Stomach (tissue), 4 donors: ENCODE measurements at regions not wholly inside any gene's neighbourhood (a gene's known extent, or its start where the extent isn't known, plus 50 kb on each side); places are given as distances from the start of the nearest gene placed in this dataset.

Experiments
- CTCF ChIP-seq, 7 experiments: fragments of 450-650 bp in 4 of 7; fragments of 200-600 bp in 3 of 7; sonication (generic) in 3 of 7; IDR thresholded peaks; one replicate each; pipeline ENCODE4 v1.5.1; 2016 to 2019; ENCODE audit warnings: antibody characterized with exemption in 7 of 7, control low read depth in 2 of 7, mild to moderate bottlenecking in 1 of 7
- EP300 ChIP-seq: sonication (generic); formaldehyde crosslinking; IDR thresholded peaks from one replicate; pipeline ENCODE4 v1.6.1; 2017; ENCODE audit warnings: antibody characterized with exemption
- POLR2A ChIP-seq, 4 donors: fragments of 450-650 bp; IDR thresholded peaks; one replicate each; pipeline ENCODE4 v1.6.1; 2016; ENCODE audit warnings: antibody characterized with exemption in 4 of 4, control low read depth in 2 of 4, mild to moderate bottlenecking in 1 of 4, moderate library complexity in 1 of 4

- TF ChIP-seq POLR2A (IDR thresholded peaks at IDR 0.05) (no peak), CTCF (IDR thresholded peaks at IDR 0.05) (no peak), EP300 (no peak)
Measured at GRCh38 chr10:29722777-29723176, 88.0 kb upstream of the SVIL start.
